Mucosa of descending colon (tissue), 3 donors: ENCODE measurements at regions not wholly inside any gene's neighbourhood (a gene's known extent, or its start where the extent isn't known, plus 50 kb on each side); places are given as distances from the start of the nearest gene placed in this dataset.

Source experiments
- ATAC-seq: fragments of 200-7000 bp; cut with Tn5 transposase; one replicate; pipeline ENCODE4 v1.9.1; 2020; ENCODE audit warnings: mild to moderate bottlenecking, moderate library complexity
- DNase-seq, 3 donors: peaks; one replicate each; pipeline ENCODE4 v3.0.0-alpha.2; 2020
- H3K36me3 ChIP-seq: fragments of 200-600 bp; one replicate; pipeline ENCODE4 v1.8.0; 2021; ENCODE audit warnings: low read depth, mild to moderate bottlenecking
- H3K4me1 ChIP-seq: fragments of 200-600 bp; one replicate; pipeline ENCODE4 v1.8.0; 2021; ENCODE audit warnings: low read depth, mild to moderate bottlenecking
- H3K4me3 ChIP-seq: fragments of 200-600 bp; one replicate; pipeline ENCODE4 v1.8.0; 2021; ENCODE audit warnings: mild to moderate bottlenecking
- H3K9me3 ChIP-seq: fragments of 200-600 bp; one replicate; pipeline ENCODE4 v1.8.0; 2021; ENCODE audit warnings: mild to moderate bottlenecking
- intact Hi-C, 2 donors: fragments of 100-400 bp; cut with DNase I in 1 of 2; cut with micrococcal nuclease in 1 of 2; formaldehyde crosslinking; loops; one replicate each; pipeline versions ENCODE4 v1.11.0 to v1.11.1; 2022; cut with DNase I, micrococcal nuclease
- TF ChIP-seq, protein P1 (sequence below): fragments of 200-600 bp; IDR thresholded peaks from one replicate; pipeline ENCODE4 v1.8.0; 2022; ENCODE audit warnings: antibody characterized with exemption, mild to moderate bottlenecking
- donor health status: DM: no; HTN: no; CAD: no; lungs with moderate emphysema.
- donor health status: DM: no; HTN: no; CAD: no.
- donor health status: DM: no; HTN: yes; CAD: no.

- intact Hi-C loops: no loop called here
- H3K4me1 ChIP-seq: no peaks in the 10 kb centered on the region
- ATAC-seq (no peak), DNase-seq (no peak)
- H3K9me3 ChIP-seq: no peaks in the 10 kb centered on the region
- H3K36me3 ChIP-seq: no peaks in the 10 kb centered on the region
- H3K4me3 ChIP-seq: no peak overlapping the region
- TF ChIP-seq, protein P1, sequence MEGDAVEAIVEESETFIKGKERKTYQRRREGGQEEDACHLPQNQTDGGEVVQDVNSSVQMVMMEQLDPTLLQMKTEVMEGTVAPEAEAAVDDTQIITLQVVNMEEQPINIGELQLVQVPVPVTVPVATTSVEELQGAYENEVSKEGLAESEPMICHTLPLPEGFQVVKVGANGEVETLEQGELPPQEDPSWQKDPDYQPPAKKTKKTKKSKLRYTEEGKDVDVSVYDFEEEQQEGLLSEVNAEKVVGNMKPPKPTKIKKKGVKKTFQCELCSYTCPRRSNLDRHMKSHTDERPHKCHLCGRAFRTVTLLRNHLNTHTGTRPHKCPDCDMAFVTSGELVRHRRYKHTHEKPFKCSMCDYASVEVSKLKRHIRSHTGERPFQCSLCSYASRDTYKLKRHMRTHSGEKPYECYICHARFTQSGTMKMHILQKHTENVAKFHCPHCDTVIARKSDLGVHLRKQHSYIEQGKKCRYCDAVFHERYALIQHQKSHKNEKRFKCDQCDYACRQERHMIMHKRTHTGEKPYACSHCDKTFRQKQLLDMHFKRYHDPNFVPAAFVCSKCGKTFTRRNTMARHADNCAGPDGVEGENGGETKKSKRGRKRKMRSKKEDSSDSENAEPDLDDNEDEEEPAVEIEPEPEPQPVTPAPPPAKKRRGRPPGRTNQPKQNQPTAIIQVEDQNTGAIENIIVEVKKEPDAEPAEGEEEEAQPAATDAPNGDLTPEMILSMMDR: no peak
Observed at GRCh38 chr3:66574091-66574490, 73.3 kb upstream of the LRIG1 start.

- DNase-seq (no peak), ATAC-seq (no peak)
- H3K4me3 ChIP-seq: no peak overlapping the region
- H3K9me3 ChIP-seq: no peaks in the 10 kb centered on the region
- peaks cover 5% of the 10 kb centered on the region for H3K4me1 ChIP-seq
- no peaks in the 10 kb centered on the region for H3K36me3 ChIP-seq
- intact Hi-C loops: no loop called here
- TF ChIP-seq, protein P1: no peak
Observed at GRCh38 chr3:66577426-66578203, 76.8 kb upstream of the LRIG1 start.

GRCh38 chr3:66581256-66581655 lies 80.4 kb upstream of the LRIG1 start:
- H3K36me3 ChIP-seq: no peaks in the 10 kb centered on the region
- H3K4me1 ChIP-seq: peaks cover 5% of the 10 kb centered on the region
- H3K9me3 ChIP-seq: no peaks in the 10 kb centered on the region
- intact Hi-C loops: no loop called here
- TF ChIP-seq, protein P1: no peak
- peak; percentile 97 for ATAC-seq
- no peak overlapping the region for H3K4me3 ChIP-seq
- peak in 1 of 3 donors; percentile 39 for DNase-seq

- Histone ChIP-seq H3K9me3 (no peaks in the 10 kb centered on the region), H3K4me3 (no peak overlapping the region), H3K36me3 (no peaks in the 10 kb centered on the region), H3K4me1 (peaks cover 5% of the 10 kb centered on the region)
- intact Hi-C loops: no loop called here
- peak; percentile 55 for ATAC-seq
- DNase-seq: peak in 2 of 3 donors; percentile 27 to 59
- TF ChIP-seq, protein P1: no peak
Observed at GRCh38 chr3:66582721-66583423, 82.0 kb upstream of the LRIG1 start.

- H3K4me3 ChIP-seq: no peak overlapping the region
- DNase-seq: no peak
- no peaks in the 10 kb centered on the region for H3K9me3 ChIP-seq
- peaks cover 5% of the 10 kb centered on the region for H3K4me1 ChIP-seq
- intact Hi-C loops: no loop called here
- TF ChIP-seq, protein P1: no peak
- ATAC-seq: no peak
- no peaks in the 10 kb centered on the region for H3K36me3 ChIP-seq
Observed at GRCh38 chr3:66583424-66584040, 82.7 kb upstream of the LRIG1 start.
